ENCODE measurements at regions not wholly inside any gene's neighbourhood (a gene's known extent, or its start where the extent isn't known, plus 50 kb on each side); places are given as distances from the start of the nearest gene placed in this dataset.

DNA sequence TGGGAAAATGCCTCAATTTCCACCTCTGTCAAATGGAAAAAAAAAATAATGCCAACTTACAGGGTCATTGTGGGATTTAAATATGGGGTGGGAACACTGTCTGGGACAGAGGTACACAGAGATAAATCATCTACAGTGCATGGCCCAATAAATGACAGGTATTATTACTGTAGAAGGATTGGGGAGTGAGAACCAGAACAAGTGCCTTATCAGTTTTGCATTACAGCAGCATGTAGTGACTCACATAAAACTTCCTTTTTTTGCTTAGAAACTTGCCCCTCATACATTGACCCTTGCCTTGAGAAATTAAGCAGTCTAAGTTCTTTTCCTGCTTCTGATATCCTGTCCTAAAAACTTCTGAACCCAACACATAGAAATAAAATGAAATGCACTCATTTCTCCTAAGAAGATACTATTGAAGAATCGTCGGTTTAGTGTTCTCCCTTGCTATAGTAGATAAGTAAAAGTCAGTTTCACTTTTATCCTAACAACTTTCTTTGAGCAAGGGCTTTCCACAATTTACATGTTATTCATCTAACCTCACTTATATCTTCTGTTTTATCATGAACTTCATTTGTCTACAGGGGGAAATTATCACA is 121.0 kb upstream of the HAAO start:
- no peak for DNase-seq

DNA sequence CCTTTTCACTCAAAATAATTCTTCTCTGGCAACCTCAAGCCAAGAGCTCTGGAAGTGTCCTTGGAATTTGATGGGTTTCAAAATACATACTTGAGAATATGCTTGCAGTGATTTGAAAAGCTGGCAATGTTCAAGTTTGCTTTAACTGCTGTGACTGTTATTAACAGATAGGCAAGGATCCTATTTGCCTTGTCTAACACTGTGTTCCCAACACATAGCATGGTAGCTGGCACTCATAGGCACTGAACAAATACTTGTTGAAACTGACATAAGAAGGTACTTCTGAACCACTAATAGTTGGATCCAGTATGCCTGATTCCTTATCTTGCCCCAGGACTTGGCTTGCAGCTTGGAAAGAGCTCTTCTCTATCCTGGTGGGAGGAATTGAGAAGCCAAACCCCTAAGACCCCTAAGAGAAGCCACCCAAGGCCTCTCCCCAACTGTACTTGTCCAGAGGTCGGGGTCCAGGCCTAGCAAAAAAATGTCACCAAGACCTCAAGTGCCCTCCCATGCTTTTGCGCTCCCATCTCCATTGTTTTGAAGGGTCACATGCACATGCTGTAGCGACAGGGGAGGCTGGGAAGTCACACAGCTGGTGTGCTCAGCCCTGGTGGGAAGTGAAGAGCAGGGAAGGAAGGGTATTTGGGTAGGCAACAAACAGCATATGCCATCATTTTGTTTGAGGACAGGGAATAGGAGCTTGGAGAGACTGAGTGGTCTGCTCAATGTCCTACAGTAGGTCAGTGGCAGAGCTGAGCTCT is 118.4 kb upstream of the HAAO start:
- DNase-seq: no peak

DNA sequence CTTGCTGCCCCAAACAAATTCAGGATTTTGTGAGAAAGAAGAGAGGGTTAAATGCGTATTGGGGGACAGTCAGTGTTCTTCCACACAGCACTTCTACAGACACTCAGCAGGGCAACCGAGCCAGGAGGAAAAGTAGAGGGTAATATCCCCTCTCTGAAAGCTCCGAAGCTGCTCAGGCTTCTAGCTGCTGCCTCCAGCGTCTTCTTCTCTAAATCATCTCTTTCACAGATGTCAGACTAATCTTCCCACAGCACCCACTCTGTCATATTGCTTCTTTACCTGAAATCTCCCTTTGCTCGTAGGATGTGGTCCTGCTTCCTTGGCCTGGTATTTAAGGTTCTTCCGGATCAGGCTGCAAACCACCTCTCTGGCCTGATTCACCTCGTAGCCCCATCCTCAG is 117.6 kb upstream of the HAAO start:
- no peak for DNase-seq

- no peak for DNase-seq
Observed at GRCh38 chr2:42908518-42909200, 116.3 kb upstream of the HAAO start.

- no peak for DNase-seq
Observed at GRCh38 chr2:42907835-42908234, 115.5 kb upstream of the HAAO start.

GRCh38 chr2:42906557-42907411 is 114.4 kb upstream of the HAAO start:
- DNase-seq: no peak

- no peak for DNase-seq
Observed at GRCh38 chr2:42906111-42906556, 113.8 kb upstream of the HAAO start.

DNA sequence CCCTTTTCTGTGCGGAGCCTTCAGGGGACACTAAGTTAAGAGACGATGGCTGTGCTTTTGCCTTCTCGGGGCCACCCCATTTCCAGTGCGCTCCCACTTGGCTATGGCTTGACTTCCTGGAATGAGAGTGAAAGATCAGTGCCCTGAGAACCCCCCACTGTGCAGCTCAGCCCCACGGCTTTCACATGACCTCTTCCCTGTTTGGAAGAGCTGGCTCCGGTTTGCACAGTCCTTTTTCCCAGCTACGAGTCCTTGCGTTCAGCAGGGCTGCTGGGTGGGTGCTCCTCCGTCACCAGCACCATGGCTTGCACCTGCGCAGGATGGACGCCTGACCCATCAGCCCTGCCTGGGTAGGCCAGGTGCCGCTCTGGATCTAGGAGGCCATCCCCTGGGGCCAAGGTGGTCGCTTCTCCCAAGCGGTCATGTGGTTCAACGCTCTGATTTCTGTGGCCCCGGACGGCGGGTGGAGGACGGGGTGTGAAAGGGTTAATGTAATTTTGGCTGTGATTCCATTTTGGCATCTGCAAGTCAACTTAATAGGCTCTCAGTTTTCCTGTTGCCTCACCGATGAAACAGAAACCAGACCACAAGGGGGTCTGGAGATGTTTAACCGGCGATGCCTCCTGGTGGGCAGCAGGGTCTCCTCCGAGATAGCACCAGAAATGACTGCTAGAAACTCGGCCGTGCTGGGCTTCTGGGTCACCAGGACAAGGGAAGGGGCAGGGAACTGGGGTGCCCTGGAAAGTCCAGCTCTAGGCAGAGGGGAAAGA is 113.1 kb upstream of the HAAO start:
- DNase-seq: no peak

- no peak for DNase-seq
Observed at GRCh38 chr2:42904576-42904876, 112.1 kb upstream of the HAAO start.

DNA sequence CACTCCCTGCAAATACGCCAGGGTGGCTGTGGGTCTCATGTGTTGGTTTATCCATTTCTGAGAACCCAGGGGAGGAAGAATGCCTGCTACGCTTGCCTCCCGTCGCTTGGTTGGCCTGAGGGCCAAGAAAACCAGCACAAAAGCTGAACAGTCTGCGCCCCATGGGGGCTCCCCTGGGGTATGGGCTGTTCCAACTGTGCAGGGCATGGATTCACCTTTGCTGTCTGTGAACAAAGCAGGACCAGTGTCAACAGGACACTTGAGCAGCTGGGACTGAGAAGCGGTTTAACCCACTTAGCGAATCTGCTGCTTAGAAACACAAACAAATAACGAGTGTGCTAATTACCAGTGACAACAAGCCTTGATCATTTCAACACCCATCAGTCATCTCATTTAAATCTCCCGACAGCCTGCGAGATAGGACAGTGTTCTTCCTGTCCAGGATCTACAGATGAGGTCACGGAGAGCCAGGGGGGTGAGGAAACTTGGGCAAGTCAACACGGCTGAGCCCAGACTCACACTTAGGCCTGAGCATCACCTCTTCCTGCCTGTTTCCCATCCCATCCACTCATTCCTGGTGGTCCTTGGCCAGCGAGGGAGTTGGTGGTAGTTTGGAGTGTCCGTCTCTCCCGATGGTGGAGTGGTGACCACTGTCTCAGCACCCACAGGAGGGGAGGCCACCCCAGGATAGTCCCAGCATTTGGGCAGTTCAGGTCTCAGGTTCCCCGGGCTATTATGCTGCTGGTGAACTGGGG is 111.6 kb upstream of the HAAO start:
- no peak for DNase-seq

DNA sequence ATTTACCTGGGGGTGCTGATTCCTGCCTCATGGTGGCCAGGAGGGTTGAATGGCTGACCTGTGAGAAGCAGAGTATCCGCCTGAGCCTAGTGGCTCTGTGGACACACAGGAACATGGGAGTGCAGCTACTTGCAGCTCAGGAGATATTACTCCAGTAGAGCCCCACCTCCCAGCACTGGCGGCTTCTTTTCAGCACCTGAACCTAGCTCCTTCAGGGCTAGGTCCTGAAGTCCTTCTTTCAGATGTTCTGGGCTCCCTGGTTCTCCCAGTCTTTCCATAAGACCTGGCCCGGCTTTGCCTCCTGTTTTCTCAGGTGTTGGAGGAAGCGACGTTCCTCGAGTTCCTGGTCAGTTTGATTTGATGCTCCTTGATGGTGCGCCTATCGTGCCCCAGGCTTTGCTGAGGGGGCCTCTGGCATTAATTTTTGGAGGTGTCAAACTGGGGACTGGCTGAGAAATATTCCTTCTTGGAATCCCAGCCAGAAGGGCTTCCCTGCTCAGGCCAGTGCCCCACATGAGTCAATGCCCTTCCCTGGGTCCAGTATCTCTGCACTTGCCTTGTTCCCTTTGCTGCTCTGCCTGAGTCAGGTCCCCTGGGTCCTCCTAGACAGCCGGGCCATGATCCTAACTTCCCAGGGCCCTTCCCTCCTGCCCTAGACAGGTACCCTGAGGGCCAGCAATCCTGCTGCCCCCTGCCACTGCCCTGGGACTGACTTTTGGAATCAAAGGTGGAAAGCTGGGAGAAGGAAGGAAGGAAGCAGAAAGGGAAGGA is 110.7 kb upstream of the HAAO start:
- DNase-seq: no peak

DNA sequence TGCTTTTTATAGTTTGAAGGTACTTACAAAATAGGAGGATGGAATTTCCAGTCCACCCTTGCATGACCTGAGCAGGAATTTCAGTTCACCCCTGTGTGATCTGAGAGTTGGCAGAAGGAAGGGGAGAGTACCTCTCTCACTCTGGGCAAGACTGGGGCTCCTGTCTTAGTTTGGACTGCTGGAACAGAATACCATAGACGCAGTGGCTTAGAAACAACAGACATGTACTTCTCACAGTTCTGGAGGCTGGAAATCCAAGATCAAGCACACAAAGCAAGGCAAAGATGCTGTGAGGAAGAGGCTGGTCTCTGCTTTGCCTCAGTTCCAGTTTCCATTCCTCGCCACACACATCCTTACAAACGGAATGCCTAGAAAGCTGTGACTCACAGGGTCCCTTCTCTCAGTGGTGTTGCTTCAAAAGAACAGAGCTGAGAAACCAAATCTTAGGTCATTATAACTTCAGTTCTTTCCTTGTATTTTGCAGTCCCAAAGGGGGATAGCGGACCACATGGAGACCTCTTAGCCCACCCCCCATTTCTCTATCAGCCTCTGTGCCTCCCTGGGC is 108.8 kb upstream of the HAAO start:
- DNase-seq: no peak

DNA sequence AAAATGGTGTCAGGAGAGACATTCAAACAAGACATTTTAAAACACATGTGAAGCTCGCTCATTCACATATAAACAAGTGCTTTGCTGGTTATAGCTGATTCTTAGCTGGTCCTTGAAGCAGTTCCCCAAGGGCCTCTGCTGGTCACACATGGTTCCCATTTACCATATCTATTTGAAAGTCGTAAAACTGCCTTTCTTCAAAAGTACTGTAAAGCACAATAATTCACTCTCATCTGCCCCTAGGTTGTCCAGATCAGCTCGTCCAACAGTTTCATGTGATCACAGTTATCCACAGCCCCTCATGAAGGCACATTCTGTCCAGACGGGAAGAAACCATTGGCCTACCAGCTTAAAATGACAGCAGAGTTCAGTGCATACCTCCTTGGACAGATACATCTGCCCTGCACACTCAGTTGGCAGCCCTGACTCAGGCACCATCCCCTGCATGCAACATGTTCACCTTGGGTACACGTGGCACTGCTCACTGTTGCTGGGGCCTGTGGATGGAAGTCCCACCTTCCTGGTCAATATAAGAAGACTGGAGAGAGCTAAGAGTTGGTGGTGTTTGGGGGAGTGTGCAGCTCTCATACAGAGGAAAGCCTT is 108.0 kb upstream of the HAAO start:
- DNase-seq: no peak

- no peak for DNase-seq
Observed at GRCh38 chr2:42897358-42897757, 105.0 kb upstream of the HAAO start.

GRCh38 chr2:42895791-42896135 is 103.4 kb upstream of the HAAO start:
- DNase-seq: no peak

DNA sequence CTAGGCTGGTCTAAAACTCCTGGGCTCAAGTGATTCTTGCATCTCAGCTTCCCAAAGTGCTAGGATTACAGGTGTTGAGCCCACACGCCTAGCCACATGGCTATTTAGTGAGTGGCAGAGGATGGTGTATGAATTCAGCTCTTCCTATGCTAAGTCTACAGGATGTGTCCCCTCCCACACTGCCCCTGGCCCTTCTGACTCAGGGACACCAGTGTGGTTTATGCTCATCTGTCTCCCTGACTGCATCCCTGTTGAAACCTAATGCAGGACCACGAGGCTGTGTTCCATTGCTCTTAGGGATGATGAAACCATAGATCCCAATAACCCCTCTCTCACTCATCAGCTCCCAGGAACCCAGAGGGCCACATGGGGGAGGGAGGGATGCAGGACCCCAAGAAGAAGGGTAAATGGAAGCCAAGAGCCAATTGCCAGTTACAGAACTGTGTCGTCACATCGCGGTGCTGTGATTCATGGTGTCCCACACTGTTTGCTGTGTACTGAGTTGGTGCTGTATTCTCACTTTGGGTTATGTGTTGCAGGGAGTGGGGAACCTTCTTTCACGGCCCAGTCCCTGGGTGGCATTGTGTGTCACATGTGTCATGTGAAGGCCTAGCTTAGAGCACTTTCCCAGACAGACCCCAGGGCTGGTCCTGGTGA is 102.9 kb upstream of the HAAO start:
- no peak for DNase-seq

DNA sequence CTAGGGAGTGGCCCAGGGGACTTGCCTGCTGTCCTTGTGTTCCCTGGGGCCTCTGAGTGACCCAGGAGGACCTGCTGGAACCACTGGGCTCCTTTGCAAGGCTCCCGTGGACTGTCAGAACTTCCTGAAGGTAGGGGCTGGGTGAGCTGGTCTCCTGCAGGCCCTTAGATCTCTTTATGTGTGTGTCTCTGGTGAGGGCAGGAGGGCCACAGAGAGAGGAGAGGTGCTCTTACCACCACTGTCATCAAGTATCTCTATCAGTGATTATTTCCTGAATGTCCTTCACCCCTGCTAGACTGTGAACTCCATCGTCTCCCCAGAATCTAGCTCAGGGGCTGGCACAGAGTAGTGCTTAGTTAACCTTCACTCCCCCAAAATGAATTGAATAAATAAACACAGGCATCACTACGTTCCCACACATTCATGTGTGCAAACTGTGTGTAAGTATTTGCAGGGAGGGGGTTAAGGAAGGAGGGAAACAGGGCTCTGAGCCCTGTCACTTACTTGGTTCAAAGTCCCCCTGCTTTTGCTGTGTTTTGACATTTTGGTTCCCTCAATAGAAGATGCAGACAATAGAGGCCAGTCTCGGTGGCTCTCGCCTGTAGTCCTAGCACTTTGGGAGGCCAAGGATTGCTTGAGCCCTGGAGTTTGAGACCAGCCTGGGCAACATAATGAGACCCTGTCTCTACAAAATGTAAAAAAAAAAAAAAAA is 100.8 kb upstream of the HAAO start:
- DNase-seq: no peak

GRCh38 chr2:42890791-42891355 is 98.5 kb upstream of the HAAO start:
- no peak for DNase-seq
